ENCODE measurements at regions not wholly inside any gene's neighbourhood (a gene's known extent, or its start where the extent isn't known, plus 50 kb on each side); places are given as distances from the start of the nearest gene placed in this dataset.

DNA sequence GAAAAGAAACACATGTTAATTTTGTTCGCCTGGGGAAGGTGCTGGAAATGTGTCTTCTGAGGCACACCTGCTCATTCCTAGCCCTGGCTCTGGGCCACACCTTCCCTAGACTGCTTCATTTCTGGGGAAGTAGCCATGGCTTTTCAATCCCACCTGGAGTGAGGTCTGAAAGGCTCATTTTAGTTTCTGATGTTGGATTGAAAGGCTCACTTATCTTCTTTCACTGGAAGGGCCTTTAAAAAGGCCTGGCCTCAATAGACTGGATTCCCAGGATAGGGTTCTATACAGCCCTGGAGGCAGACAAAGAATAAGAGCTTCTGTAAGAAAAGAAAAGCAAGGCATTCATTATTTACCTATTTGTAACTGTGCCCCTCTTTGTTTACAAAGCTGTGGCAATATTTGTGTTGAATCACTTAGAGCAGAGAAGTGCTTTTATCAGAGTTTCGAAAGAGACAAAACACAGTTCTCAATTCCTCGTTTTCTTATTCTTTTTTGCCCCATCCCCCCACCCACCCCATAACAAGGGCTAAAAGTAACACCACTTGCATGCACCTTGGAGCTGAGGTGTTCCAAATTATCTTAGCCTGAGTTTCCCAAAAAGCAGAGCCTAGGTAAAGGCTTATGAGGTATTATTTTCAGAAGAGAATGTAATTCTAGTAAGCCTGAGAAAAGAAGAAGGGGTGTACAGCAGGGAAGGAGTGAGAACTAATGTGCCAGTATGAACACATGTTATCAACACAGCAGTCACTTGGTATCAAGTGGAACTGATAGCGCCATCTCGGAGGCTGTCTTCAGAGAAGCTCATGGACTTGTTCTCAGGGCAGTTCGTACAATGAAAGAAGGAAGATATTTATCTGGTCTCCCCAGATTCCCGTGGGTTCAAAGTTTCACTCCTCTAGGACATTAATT is 413.1 kb downstream of the KCTD16 start:
- no peak for DNase-seq (ENCODE audit: low read depth in 2 of 3, low spot score in 2 of 3)

GRCh38 chr5:144582066-144582465 is 411.4 kb downstream of the KCTD16 start:
- no peak for DNase-seq (ENCODE audit: low read depth in 2 of 3, low spot score in 2 of 3)

DNA sequence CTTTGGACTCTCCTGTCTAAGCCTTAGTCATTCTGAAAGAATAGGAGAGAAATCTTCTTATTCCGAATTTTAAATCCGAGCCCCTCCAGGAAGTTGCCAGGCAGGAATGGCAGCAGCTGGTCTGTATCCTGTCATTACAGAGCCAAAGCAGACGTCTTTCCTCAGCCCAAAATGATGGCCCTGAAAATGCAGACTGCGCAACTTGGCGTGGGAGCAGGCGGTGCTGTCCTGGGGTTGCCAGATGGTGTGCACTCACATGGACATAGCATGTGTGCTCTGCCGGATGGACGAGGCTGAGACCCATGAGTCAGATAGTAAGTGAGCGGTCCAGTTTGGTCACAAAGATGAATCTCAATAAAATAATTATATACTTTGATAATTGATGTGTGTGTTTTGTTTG is 410.4 kb downstream of the KCTD16 start:
- no peak for DNase-seq (ENCODE audit: low read depth in 2 of 3, low spot score in 2 of 3)

- no peak for DNase-seq (ENCODE audit: low read depth in 2 of 3, low spot score in 2 of 3)
These were observed 407.0 kb downstream of the KCTD16 start for GRCh38 chr5:144577676-144578075.

DNA sequence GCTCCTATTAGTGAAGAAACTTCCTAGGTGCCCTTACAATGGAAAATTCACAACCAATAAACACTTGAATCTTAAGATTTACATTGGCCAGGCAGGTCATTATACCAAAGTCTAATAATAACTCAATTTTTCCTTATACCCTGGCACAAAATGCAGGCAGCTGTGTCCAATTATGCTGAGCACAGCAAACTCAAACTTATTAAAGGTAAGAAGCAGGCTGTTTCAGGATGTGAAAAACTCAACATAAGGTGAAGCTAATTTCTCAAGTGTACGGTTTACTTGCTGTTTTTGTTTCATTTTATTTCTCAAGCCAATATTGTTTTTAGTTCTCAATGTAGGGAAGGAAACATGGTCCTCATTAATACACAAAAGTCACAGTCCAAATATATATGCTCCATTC is 405.1 kb downstream of the KCTD16 start:
- no peak for DNase-seq (ENCODE audit: low read depth in 2 of 3, low spot score in 2 of 3)

- DNase-seq (ENCODE audit: low read depth in 2 of 3, low spot score in 2 of 3), result no peak
These were observed 396.7 kb downstream of the KCTD16 start for GRCh38 chr5:144567421-144567780.

DNA sequence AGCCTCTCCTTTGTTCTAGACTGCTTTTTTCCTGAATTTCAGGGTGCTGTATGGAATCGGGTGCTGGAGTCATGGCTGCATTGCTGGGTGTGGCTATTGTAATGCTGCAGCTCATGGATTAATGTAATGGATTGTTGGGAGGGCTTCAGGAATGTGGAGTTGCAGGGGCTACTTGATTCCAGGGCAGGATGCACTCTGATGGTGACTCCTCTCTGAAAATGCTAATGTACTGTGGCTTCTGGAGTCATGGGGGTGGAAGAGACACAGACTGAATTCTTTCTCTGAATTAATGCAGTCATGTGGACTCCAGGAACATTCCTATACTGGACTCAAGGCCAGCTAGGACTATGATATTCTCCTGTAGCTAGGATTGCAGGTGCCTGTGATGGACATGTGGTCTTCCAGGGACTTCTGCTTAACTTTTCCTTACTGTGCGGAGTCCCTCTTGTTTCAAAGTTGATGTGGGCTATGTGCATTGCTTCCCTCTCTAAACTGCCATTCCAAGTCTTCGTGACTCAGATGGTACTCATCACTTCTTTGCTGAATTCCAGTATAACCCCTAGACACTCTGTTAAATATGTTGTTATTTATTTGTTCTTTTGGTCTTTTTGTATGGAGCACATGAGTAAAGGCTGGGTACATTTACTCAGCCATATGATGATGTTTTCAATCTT is 396.2 kb downstream of the KCTD16 start:
- DNase-seq (ENCODE audit: low read depth in 2 of 3, low spot score in 2 of 3), result no peak

DNA sequence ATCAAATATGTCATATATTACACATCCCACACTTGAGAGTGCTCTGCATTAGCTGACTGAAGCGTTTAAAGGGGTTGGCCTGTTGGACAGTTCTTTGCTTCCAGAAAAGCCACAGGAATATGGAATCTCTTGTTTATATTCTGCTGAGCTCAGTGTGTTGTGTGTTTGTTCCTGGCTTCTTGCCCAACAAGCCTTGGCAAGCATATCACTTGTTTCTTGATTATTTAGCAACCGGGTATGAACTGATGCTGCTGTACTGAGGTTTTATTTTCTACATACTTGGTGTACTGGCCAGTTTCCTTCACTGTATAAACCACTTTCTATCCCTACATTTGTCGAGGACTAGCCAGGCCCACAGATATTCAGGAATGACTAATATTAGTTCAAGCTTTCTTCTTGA is 378.9 kb downstream of the KCTD16 start:
- no peak for DNase-seq (ENCODE audit: low read depth in 2 of 3, low spot score in 2 of 3)

DNA sequence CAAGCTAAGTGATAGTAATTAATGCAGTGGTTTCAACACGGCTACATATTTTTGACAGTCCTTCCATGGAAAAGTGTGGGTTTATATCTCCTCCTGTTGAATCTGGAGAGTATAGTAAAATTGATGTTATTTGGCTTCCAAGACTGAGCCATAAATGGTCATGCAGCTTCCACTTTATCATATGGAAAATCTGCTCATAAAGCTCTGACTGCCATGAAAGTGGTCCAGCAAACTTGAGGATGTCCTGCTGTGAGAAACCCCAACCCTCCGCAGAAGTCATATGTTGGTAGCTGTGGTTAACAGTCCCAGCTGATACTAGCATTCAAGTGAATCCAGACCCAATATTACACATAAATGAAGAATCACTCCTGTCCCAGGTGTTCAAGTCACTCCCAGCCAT is 378.3 kb downstream of the KCTD16 start:
- DNase-seq (ENCODE audit: low read depth in 2 of 3, low spot score in 2 of 3), result no peak

GRCh38 chr5:144547098-144547499 is 376.4 kb downstream of the KCTD16 start:
- DNase-seq (ENCODE audit: low read depth in 2 of 3, low spot score in 2 of 3), result no peak

GRCh38 chr5:144538845-144539244 is 368.2 kb downstream of the KCTD16 start:
- DNase-seq (ENCODE audit: low read depth in 2 of 3, low spot score in 2 of 3), result no peak

All from hematopoietic multipotent progenitor cell (in vitro differentiated cells).